HG02870 (cell line): ENCODE measurements at regions not wholly inside any gene's neighbourhood (a gene's known extent, or its start where the extent isn't known, plus 50 kb on each side); places are given as distances from the start of the nearest gene placed in this dataset.

Experiments
- ATAC-seq: cut with Tn5 transposase; IDR thresholded peaks from one replicate; pipeline ENCODE4 v1.9.1; 2021; ENCODE audit warnings: mild to moderate bottlenecking, moderate library complexity; ENCODE audit not compliant: unreplicated experiment

DNA sequence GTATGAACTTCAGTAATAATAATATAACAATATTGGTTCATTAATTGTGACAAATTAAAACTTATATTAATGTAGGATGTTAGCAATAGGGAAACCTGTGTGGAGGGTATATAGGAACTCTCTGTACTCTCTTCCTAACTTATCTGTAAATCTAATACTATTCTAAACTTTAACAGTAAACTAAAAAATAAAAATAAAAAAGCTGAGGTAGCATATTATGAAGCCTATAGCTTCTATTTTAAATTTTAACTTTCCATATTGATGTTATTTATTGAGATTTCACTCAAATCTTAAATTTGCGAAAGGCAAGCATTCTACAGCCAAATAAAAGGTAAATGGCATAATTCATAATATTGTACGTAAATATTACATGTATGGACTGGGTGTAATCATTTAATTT is 326.4 kb downstream of the MEI4 start:
- no peak for ATAC-seq

DNA sequence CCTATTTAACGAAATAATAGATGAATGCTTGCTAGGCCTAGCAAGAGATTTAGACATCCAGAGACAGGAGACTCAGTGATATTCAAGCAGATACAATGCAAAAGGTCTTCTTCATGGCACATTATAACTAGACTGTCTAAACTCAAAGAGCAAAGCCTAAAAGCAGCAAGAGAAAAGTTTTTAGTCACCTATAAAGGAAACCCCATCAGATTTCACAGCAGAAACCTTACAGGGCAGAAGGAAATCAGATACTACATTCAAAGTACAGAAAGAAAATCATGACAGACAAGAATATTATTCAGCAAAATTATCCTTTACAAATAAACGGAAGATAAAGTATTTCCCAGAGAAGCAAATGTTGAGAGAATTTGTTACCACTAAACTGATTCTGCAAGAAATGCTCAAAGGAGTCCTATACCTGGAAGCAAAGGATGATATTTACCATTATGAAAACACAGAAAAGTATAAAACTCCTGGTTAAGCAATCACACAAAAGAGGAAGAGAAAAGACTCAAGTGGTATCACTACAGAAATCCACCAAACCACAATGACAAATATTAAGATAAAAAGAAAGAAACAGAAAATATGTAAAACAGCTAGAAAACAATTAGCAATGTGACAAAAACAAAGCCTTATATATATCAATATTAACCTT is 333.7 kb downstream of the MEI4 start:
- ATAC-seq = peak; percentile 78

- ATAC-seq = peak; percentile 18
These were observed 334.2 kb downstream of the MEI4 start for GRCh38 chr6:77987035-77987384.

- no peak for ATAC-seq
These were observed 357.3 kb downstream of the MEI4 start for GRCh38 chr6:78010130-78010529.

GRCh38 chr6:78020586-78020985 is 367.7 kb downstream of the MEI4 start:
- no peak for ATAC-seq

GRCh38 chr6:78025502-78025901 is 372.7 kb downstream of the MEI4 start:
- ATAC-seq = no peak

GRCh38 chr6:78031228-78031627 is 378.4 kb downstream of the MEI4 start:
- ATAC-seq = no peak

- no peak for ATAC-seq
These were observed 406.3 kb downstream of the MEI4 start for GRCh38 chr6:78059171-78059570.

DNA sequence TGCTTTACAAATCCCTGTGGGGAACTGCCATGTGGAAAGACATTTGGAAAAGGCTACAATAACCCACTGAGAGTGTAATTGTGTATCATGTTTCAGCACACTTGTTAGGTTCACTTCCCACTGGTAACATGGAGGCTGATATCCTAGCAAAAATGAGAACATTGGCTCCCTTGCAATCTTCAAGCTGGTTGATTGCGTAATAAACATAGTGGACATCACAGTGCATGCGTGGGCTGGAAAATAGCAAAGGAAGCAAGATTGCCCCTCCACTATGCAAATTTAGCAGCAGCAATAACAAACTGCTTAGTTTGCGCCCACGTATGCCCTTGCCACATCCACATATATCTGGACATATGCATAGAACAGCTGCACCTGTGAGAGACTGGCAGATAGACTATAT is 410.2 kb downstream of the MEI4 start:
- no peak for ATAC-seq

GRCh38 chr6:78076371-78076770 is 423.5 kb downstream of the MEI4 start:
- ATAC-seq = no peak

GRCh38 chr6:78089531-78089930 is 436.7 kb downstream of the MEI4 start:
- ATAC-seq = no peak

GRCh38 chr6:78093906-78094305 is 441.1 kb downstream of the MEI4 start:
- no peak for ATAC-seq

GRCh38 chr6:78101387-78101786 is 448.5 kb downstream of the MEI4 start:
- no peak for ATAC-seq

GRCh38 chr6:78110641-78111040 is 457.8 kb downstream of the MEI4 start:
- ATAC-seq = no peak

- ATAC-seq = no peak
These were observed 465.1 kb downstream of the MEI4 start for GRCh38 chr6:78117966-78118365.

- ATAC-seq = no peak
These were observed 478.7 kb downstream of the MEI4 start for GRCh38 chr6:78131521-78131920.

- ATAC-seq = no peak
These were observed 480.0 kb downstream of the MEI4 start for GRCh38 chr6:78132671-78133410.

DNA sequence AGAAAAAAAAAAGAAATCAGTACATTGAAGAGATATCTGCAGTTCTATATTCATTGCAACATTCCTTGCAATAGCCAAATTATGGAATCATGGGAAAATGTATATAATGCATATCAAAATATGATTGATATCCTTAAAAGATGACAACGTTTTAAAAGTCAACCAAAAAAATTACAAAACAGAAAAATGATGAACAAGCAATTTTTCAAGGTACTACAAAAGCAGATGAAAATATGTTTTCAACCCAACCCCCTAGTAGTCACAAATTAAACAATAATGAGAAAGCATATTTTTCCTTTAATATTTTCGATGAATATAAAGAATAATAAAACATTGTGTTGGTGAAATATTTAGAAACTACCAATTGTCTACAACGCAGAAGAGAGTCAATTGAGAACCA is 497.6 kb downstream of the MEI4 start:
- ATAC-seq = no peak

DNA sequence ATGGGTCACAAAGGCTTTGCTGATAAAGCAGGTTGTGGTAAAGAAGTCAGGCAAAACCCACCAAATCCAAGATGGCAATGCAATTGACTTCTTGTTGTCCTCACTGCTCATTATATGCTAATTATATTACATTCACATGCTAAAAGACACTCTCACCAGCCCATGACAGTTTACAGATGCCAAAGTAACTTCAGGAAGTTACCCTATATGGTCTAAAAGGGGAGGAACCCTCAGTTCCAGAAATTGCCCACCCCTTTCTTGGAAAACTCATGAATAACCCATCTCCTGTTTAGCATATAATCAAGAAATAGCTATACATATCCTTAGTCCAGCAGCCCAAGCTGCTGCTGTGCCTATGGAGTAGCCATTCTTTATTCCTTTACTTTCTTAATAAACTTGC is 501.1 kb downstream of the MEI4 start:
- ATAC-seq = no peak

GRCh38 chr6:78157606-78158005 is 504.8 kb downstream of the MEI4 start:
- no peak for ATAC-seq

DNA sequence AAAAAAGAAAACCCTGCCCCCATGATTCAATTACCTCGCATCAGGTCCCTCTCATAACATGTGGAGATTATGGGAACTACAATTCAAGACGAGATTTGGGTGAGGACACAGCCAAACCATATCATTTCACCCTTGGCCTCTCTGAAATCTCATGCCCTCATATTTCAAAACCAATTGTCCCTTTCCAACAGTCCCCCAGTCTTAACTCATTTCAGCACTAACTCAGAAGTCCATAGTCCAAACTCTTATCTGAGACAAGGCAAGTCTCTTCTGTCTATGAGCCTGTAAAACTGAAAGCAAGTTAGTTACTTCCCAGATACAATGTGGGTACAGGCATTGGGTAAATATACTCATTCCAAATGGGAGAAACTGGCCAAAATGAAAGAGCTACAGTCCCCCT is 536.1 kb downstream of the MEI4 start:
- no peak for ATAC-seq

- no peak for ATAC-seq
These were observed 539.2 kb downstream of the MEI4 start for GRCh38 chr6:78192057-78192456.

GRCh38 chr6:78199044-78199443 is 546.2 kb downstream of the MEI4 start:
- ATAC-seq = no peak
